ENCODE measurements at regions not wholly inside any gene's neighbourhood (a gene's known extent, or its start where the extent isn't known, plus 50 kb on each side); places are given as distances from the start of the nearest gene placed in this dataset.

GRCh38 chr3:116808725-116809124 is 99.1 kb downstream of the TUSC7 start:
- TF ChIP-seq CTCF (conservative IDR thresholded peaks at IDR 0.05) (no peak), EZH2 (IDR thresholded peaks at IDR 0.05; ENCODE audit: low read depth) (no peak)

Data from PC-9 (cell line).